ENCODE measurements at regions not wholly inside any gene's neighbourhood (a gene's known extent, or its start where the extent isn't known, plus 50 kb on each side); places are given as distances from the start of the nearest gene placed in this dataset.
"Not testable (repeated sequence)": the region's sequence is repeated elsewhere in the genome, so short reads cannot be mapped to it uniquely, and the experiment has no call there.

GRCh38 chr9:86483496-86483895, 129.3 kb upstream of the TUT7 start:
- no peaks in the 10 kb centered on the region for H3K9me3 ChIP-seq (ENCODE audit: control insufficient read depth in 2 of 2, low read length in 2 of 2)
- H3K27ac ChIP-seq (ENCODE audit: insufficient read depth, low read length, poor library complexity, severe bottlenecking), result no peak overlapping the region
- peaks cover 3% of the 10 kb centered on the region for H3K27me3 ChIP-seq (ENCODE audit: control insufficient read depth, insufficient read depth, low read length)
- Mint-ChIP-seq H3K4me1 (no peaks in the 10 kb centered on the region), H3K36me3 (no peaks in the 10 kb centered on the region), H3K4me3 (no peak overlapping the region), H3K27ac (peak overlapping the region in 1 of 3 donors; percentile 41), H3K9me3 (no peaks in the 10 kb centered on the region), H3K27me3 (peaks cover 9% of the 10 kb centered on the region)
- no peak overlapping the region for H3K4me3 ChIP-seq (ENCODE audit: low read depth, low read length)
- ATAC-seq (ENCODE audit: low read depth in 2 of 2) (no peak), DNase-seq (no peak)
- H3K36me3 ChIP-seq (ENCODE audit: control insufficient read depth, insufficient read depth, low read length), result no peaks in the 10 kb centered on the region
- H3K4me1 ChIP-seq (ENCODE audit: control insufficient read depth, insufficient read depth, low read length, poor library complexity, severe bottlenecking), result no peaks in the 10 kb centered on the region

DNA sequence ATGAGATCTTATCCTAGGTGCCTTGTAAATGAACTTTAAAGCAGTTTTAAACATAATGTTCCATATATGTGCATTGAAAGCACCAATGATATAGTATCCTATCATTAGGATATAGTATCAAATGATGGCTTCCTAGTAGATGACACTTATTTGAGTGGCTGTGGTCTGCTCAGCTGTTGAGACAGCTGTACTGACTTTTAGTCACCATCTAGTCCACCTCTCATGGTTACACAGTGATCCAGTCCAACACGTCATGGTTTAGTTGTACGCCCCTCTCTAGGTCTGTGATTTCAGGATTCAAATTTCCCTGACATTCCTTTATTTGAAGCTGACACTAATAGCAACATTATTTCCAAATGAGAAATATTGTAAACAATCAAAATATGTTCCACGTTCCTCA, 127.3 kb upstream of the TUT7 start:
- H3K9me3 ChIP-seq (ENCODE audit: control insufficient read depth in 2 of 2, low read length in 2 of 2), result no peaks in the 10 kb centered on the region
- no peak overlapping the region for H3K4me3 ChIP-seq (ENCODE audit: low read depth, low read length)
- H3K4me1 Mint-ChIP-seq, result no peaks in the 10 kb centered on the region
- DNase-seq (no peak), ATAC-seq (ENCODE audit: low read depth in 2 of 2) (no peak)
- H3K4me1 ChIP-seq (ENCODE audit: control insufficient read depth, insufficient read depth, low read length, poor library complexity, severe bottlenecking), result no peaks in the 10 kb centered on the region
- no peaks in the 10 kb centered on the region for H3K36me3 ChIP-seq (ENCODE audit: control insufficient read depth, insufficient read depth, low read length)
- peaks cover 0 to 3% (median 0%) of the 10 kb centered on the region in 7 donors for H3K9me3 Mint-ChIP-seq
- no peak overlapping the region for H3K27ac ChIP-seq (ENCODE audit: insufficient read depth, low read length, poor library complexity, severe bottlenecking)
- H3K4me3 Mint-ChIP-seq, result no peak overlapping the region
- H3K36me3 Mint-ChIP-seq, result no peaks in the 10 kb centered on the region
- H3K27me3 ChIP-seq (ENCODE audit: control insufficient read depth, insufficient read depth, low read length), result peaks cover 3% of the 10 kb centered on the region
- no peak overlapping the region for H3K27ac Mint-ChIP-seq
- peaks cover 9% of the 10 kb centered on the region for H3K27me3 Mint-ChIP-seq

DNA sequence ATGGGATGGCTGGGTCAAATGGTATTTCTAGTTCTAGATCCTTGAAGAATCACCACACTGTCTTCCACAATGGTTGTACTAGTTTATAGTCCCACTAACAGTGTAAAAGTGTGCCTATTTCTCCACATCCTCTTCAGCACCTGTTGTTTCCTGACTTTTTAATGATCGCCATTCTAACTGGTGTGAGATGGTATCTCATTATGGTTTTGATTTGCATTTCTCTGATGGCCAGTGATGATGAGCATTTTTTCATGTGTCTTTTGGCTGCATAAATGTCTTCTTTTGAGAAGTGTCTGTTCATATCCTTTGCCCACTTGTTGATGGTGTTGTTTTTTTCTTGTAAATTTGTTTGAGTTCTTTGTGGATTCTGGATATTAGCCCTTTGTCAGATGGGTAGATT, 121.0 kb upstream of the TUT7 start:
- H3K27me3 Mint-ChIP-seq; H3K9me3 Mint-ChIP-seq; H3K4me3 Mint-ChIP-seq; H3K4me1 ChIP-seq (ENCODE audit: control insufficient read depth, insufficient read depth, low read length, poor library complexity, severe bottlenecking); H3K4me1 Mint-ChIP-seq; H3K27me3 ChIP-seq (ENCODE audit: control insufficient read depth, insufficient read depth, low read length); H3K36me3 ChIP-seq (ENCODE audit: control insufficient read depth, insufficient read depth, low read length); H3K27ac ChIP-seq (ENCODE audit: insufficient read depth, low read length, poor library complexity, severe bottlenecking); H3K4me3 ChIP-seq (ENCODE audit: low read depth, low read length); DNase-seq; H3K36me3 Mint-ChIP-seq; ATAC-seq (ENCODE audit: low read depth in 2 of 2); H3K9me3 ChIP-seq (ENCODE audit: control insufficient read depth in 2 of 2, low read length in 2 of 2); H3K27ac Mint-ChIP-seq: not testable (repeated sequence)

- no peaks in the 10 kb centered on the region for H3K9me3 ChIP-seq (ENCODE audit: control insufficient read depth in 2 of 2, low read length in 2 of 2)
- no peak overlapping the region for H3K4me3 ChIP-seq (ENCODE audit: low read depth, low read length)
- no peaks in the 10 kb centered on the region for H3K36me3 Mint-ChIP-seq
- no peaks in the 10 kb centered on the region for H3K4me1 Mint-ChIP-seq
- peaks cover 0 to 2% (median 0%) of the 10 kb centered on the region in 7 donors for H3K9me3 Mint-ChIP-seq
- H3K27me3 Mint-ChIP-seq, result peaks cover 10% of the 10 kb centered on the region
- H3K27ac ChIP-seq (ENCODE audit: insufficient read depth, low read length, poor library complexity, severe bottlenecking), result no peak overlapping the region
- no peaks in the 10 kb centered on the region for H3K4me1 ChIP-seq (ENCODE audit: control insufficient read depth, insufficient read depth, low read length, poor library complexity, severe bottlenecking)
- DNase-seq, result no peak
- no peaks in the 10 kb centered on the region for H3K27me3 ChIP-seq (ENCODE audit: control insufficient read depth, insufficient read depth, low read length)
- H3K27ac Mint-ChIP-seq, result no peak overlapping the region
- H3K36me3 ChIP-seq (ENCODE audit: control insufficient read depth, insufficient read depth, low read length), result no peaks in the 10 kb centered on the region
- peak overlapping the region in 1 of 4 donors; percentile 75 for H3K4me3 Mint-ChIP-seq
- ATAC-seq (ENCODE audit: low read depth in 2 of 2), result no peak
Observed at GRCh38 chr9:86471171-86471815, 117.1 kb upstream of the TUT7 start.

DNA sequence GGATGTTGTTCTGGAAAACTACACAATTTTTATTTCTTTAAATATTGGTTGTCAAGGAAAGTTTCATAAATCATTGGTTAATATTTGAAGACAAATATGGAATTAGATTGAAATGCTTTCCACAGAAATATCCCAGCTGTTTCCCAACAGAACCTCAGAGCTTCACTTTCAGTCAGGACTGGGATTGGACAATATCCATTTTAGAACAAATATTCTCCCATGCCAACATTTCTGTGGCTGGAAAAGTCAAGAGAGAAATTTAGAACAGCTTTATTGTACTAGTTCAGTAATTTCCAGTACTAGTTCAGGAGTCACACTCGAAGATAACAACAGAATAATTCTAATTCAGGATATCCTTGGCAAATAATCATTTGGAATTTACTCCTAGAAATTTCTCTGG, 116.1 kb upstream of the TUT7 start:
- ATAC-seq (ENCODE audit: low read depth in 2 of 2), result no peak
- no peaks in the 10 kb centered on the region for H3K36me3 ChIP-seq (ENCODE audit: control insufficient read depth, insufficient read depth, low read length)
- no peak overlapping the region for H3K27ac Mint-ChIP-seq

DNA sequence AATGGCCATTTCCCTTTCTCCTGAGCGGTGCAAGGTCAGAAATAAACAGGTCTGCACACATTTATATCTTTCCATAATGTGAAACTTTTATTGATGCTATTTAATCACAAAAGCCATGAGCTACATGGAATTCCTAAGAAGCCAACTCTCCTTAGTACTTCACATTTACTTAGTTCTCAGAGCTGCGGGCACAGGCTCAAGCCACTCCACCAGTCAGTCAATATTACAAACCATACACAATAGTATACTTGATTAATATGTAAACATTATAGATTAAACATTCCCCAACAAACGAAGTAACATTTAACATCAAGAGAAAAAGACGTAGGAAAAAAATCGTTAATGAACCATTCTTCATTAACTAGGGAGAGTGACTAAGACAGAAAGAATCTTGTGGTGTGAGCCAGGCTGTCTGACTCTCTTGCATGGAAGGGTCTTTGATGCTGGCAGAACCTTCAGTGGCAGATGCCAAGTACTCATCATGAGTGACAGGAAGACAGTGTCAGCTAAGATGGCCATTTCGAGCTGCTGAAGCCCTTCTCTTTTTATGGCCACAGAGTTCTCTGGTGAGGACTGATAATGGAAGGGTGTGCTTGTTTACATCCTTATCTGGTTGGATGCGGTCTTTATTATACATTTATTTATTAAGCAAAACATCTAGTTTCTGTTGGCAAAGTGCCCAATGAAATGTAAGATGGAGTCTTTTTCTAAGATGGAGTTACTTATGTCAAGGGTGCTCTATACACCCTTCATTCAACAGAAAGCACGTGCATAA, 115.5 kb upstream of the TUT7 start:
- H3K4me3 Mint-ChIP-seq, result no peak overlapping the region
- H3K4me3 ChIP-seq (ENCODE audit: low read depth, low read length), result no peak overlapping the region
- no peak for ATAC-seq (ENCODE audit: low read depth in 2 of 2)
- no peak for DNase-seq
- H3K27ac Mint-ChIP-seq, result no peak overlapping the region
- peaks cover 0 to 2% (median 0%) of the 10 kb centered on the region in 7 donors for H3K9me3 Mint-ChIP-seq
- H3K27ac ChIP-seq (ENCODE audit: insufficient read depth, low read length, poor library complexity, severe bottlenecking), result no peak overlapping the region
- no peaks in the 10 kb centered on the region for H3K9me3 ChIP-seq (ENCODE audit: control insufficient read depth in 2 of 2, low read length in 2 of 2)
- H3K4me1 ChIP-seq (ENCODE audit: control insufficient read depth, insufficient read depth, low read length, poor library complexity, severe bottlenecking), result no peaks in the 10 kb centered on the region
- no peaks in the 10 kb centered on the region for H3K4me1 Mint-ChIP-seq
- peaks cover 10% of the 10 kb centered on the region for H3K27me3 Mint-ChIP-seq
- no peaks in the 10 kb centered on the region for H3K36me3 ChIP-seq (ENCODE audit: control insufficient read depth, insufficient read depth, low read length)
- no peaks in the 10 kb centered on the region for H3K27me3 ChIP-seq (ENCODE audit: control insufficient read depth, insufficient read depth, low read length)
- no peaks in the 10 kb centered on the region for H3K36me3 Mint-ChIP-seq

More for the DNA sequence above, 116.1 kb upstream of the TUT7 start:
- Mint-ChIP-seq H3K9me3 (peaks cover 0 to 2% (median 0%) of the 10 kb centered on the region in 7 donors), H3K36me3 (no peaks in the 10 kb centered on the region), H3K4me1 (no peaks in the 10 kb centered on the region), H3K4me3 (no peak overlapping the region), H3K27me3 (peaks cover 10% of the 10 kb centered on the region)
- Histone ChIP-seq H3K4me1 (ENCODE audit: control insufficient read depth, insufficient read depth, low read length, poor library complexity, severe bottlenecking) (no peaks in the 10 kb centered on the region), H3K27ac (ENCODE audit: insufficient read depth, low read length, poor library complexity, severe bottlenecking) (no peak overlapping the region), H3K9me3 (ENCODE audit: control insufficient read depth in 2 of 2, low read length in 2 of 2) (no peaks in the 10 kb centered on the region), H3K4me3 (ENCODE audit: low read depth, low read length) (no peak overlapping the region), H3K27me3 (ENCODE audit: control insufficient read depth, insufficient read depth, low read length) (no peaks in the 10 kb centered on the region)
- DNase-seq, result no peak

- Mint-ChIP-seq H3K27ac (no peak overlapping the region), H3K9me3 (peaks cover 0 to 1% (median 0%) of the 10 kb centered on the region in 7 donors), H3K27me3 (peaks cover 6% of the 10 kb centered on the region), H3K36me3 (no peaks in the 10 kb centered on the region), H3K4me3 (no peak overlapping the region), H3K4me1 (no peaks in the 10 kb centered on the region)
- H3K27me3 ChIP-seq (ENCODE audit: control insufficient read depth, insufficient read depth, low read length), result no peaks in the 10 kb centered on the region
- H3K27ac ChIP-seq (ENCODE audit: insufficient read depth, low read length, poor library complexity, severe bottlenecking), result no peak overlapping the region
- no peaks in the 10 kb centered on the region for H3K9me3 ChIP-seq (ENCODE audit: control insufficient read depth in 2 of 2, low read length in 2 of 2)
- ATAC-seq (ENCODE audit: low read depth in 2 of 2) (no peak), DNase-seq (no peak)
- no peak overlapping the region for H3K4me3 ChIP-seq (ENCODE audit: low read depth, low read length)
- no peaks in the 10 kb centered on the region for H3K36me3 ChIP-seq (ENCODE audit: control insufficient read depth, insufficient read depth, low read length)
- H3K4me1 ChIP-seq (ENCODE audit: control insufficient read depth, insufficient read depth, low read length, poor library complexity, severe bottlenecking), result no peaks in the 10 kb centered on the region
Observed at GRCh38 chr9:86464242-86464641, 110.0 kb upstream of the TUT7 start.

Data from CD4-positive, CD25-positive, alpha-beta regulatory T cell (primary cell).